Retinal pigment epithelial cell (primary cell): ENCODE measurements at regions not wholly inside any gene's neighbourhood (a gene's known extent, or its start where the extent isn't known, plus 50 kb on each side); places are given as distances from the start of the nearest gene placed in this dataset.

Source experiments
- DNase-seq: peaks from one replicate; pipeline ENCODE4 v3.0.0-alpha.2; 2010; ENCODE audit warnings: low read depth
- H3K4me3 ChIP-seq: 2 replicates; pipeline ENCODE4 v1.5.1; 2011; ENCODE audit warnings: mild to moderate bottlenecking, low read length, control low read depth, moderate library complexity
- CTCF ChIP-seq: conservative IDR thresholded peaks from 2 replicates; pipeline ENCODE4 v1.5.1; 2011; ENCODE audit warnings: low read depth, low read length, control low read depth, inconsistent platforms

- H3K4me3 ChIP-seq: no peak overlapping the region
- TF ChIP-seq CTCF: no peak
- DNase-seq: no peak
Observed at GRCh38 chrX:108811891-108812290, 75.5 kb upstream of the IRS4 start.

- H3K4me3 ChIP-seq: no peak overlapping the region
- no peak for TF ChIP-seq CTCF
- DNase-seq: no peak
Observed at GRCh38 chrX:108795240-108795639, 58.9 kb upstream of the IRS4 start.
